Dendritic cell treated with granulocyte-macrophage colony-stimulating factor and Interleukin-4, amounts not matched to agents 40 ng/mL and 50 ng/mL, for 4 days (primary cell): ENCODE measurements at regions not wholly inside any gene's neighbourhood (a gene's known extent, or its start where the extent isn't known, plus 50 kb on each side); places are given as distances from the start of the nearest gene placed in this dataset.
"Not testable (repeated sequence)": the region's sequence is repeated elsewhere in the genome, so short reads cannot be mapped to it uniquely, and the experiment has no call there.

Source experiments
- H3K27ac Mint-ChIP-seq: one replicate; pipeline ENCODE4 v1.8.0; 2022; ENCODE audit warnings: mild to moderate bottlenecking, mixed read lengths
- H3K27me3 Mint-ChIP-seq: one replicate; pipeline ENCODE4 v1.8.0; 2022; ENCODE audit warnings: mild to moderate bottlenecking, mixed read lengths
- H3K36me3 Mint-ChIP-seq: one replicate; pipeline ENCODE4 v1.8.0; 2022; ENCODE audit warnings: low read depth, mixed read lengths
- H3K4me1 Mint-ChIP-seq: one replicate; pipeline ENCODE4 v1.8.0; 2022; ENCODE audit warnings: low read depth, mixed read lengths
- H3K4me3 Mint-ChIP-seq: one replicate; pipeline ENCODE4 v1.8.0; 2022; ENCODE audit warnings: mild to moderate bottlenecking, moderate library complexity, mixed read lengths
- H3K9me3 Mint-ChIP-seq: one replicate; pipeline ENCODE4 v1.8.0; 2022; ENCODE audit warnings: mixed read lengths
- intact Hi-C: fragments of 100-400 bp; cut with micrococcal nuclease; formaldehyde crosslinking; loops from one replicate; pipeline ENCODE4 v1.15.0; 2022

DNA sequence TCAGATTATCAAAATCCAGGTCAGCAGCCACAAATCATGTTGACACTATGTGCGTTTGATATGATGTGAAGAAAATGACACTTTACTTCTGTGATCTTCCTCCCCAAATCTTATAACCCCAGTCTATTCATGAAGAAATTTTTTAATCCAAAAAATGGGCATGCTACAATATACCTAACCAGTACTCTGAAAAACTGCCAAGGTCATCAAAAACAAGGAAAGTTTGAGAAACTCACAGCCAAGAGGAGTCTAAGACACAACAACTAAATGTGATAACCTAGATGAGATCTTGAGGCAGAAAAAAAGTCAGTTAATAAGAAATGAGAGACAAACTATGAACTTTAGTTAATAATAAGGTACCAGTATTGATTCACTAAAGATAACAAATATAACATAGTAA, 200.6 kb upstream of the IRAK1BP1 start:
- H3K36me3 Mint-ChIP-seq, result no peaks in the 10 kb centered on the region
- intact Hi-C loops, result no loop called here
- no peaks in the 10 kb centered on the region for H3K27me3 Mint-ChIP-seq
- no peak overlapping the region for H3K27ac Mint-ChIP-seq
- H3K4me1 Mint-ChIP-seq, result no peaks in the 10 kb centered on the region
- no peak overlapping the region for H3K4me3 Mint-ChIP-seq
- H3K9me3 Mint-ChIP-seq, result peaks cover 9% of the 10 kb centered on the region

DNA sequence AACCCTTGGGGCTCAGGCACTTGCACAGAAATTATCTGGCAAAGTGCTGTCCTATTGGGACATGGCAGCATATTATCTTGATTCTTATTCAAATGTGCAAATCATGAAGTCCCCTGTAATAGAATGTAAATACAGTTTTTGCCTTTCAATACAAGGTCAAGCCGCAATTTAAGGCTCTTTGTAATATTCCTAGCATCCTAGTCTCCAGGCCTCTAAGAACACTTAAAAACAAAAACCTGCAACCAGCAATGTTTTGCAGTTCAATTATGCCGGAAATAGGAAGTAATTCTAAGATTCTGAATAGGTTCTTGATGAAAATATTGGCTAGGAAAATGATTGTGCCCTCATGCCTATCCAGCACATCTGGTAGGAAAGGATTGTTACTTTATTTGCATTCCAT, 197.2 kb upstream of the IRAK1BP1 start:
- Mint-ChIP-seq H3K27ac (no peak overlapping the region), H3K4me1 (no peaks in the 10 kb centered on the region), H3K36me3 (no peaks in the 10 kb centered on the region), H3K9me3 (peaks cover 13% of the 10 kb centered on the region), H3K27me3 (no peaks in the 10 kb centered on the region), H3K4me3 (no peak overlapping the region)
- intact Hi-C loops, result no loop called here

DNA sequence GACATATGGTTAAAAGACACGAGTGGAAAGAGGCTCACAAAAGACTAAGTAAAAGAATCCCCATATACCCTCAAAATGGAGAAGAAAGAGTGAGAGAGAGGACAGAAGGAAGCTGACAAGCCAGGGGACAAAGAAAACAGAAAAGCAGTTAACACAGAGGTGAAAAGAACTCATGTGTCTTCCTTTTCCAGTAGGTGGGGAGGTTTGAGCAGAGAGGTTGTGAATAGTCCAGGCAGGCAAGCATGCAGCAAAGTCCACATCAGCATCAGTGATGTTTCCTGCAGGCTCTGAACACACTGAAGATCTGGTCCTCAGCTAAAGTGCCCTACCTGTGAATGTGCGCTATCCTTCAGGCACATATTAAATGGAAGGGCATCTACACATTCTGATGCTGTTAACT, 196.5 kb upstream of the IRAK1BP1 start:
- no peaks in the 10 kb centered on the region for H3K4me1 Mint-ChIP-seq
- H3K27me3 Mint-ChIP-seq, result no peaks in the 10 kb centered on the region
- no peaks in the 10 kb centered on the region for H3K36me3 Mint-ChIP-seq
- no peak overlapping the region for H3K27ac Mint-ChIP-seq
- peaks cover 15% of the 10 kb centered on the region for H3K9me3 Mint-ChIP-seq
- no peak overlapping the region for H3K4me3 Mint-ChIP-seq
- intact Hi-C loops, result no loop called here

DNA sequence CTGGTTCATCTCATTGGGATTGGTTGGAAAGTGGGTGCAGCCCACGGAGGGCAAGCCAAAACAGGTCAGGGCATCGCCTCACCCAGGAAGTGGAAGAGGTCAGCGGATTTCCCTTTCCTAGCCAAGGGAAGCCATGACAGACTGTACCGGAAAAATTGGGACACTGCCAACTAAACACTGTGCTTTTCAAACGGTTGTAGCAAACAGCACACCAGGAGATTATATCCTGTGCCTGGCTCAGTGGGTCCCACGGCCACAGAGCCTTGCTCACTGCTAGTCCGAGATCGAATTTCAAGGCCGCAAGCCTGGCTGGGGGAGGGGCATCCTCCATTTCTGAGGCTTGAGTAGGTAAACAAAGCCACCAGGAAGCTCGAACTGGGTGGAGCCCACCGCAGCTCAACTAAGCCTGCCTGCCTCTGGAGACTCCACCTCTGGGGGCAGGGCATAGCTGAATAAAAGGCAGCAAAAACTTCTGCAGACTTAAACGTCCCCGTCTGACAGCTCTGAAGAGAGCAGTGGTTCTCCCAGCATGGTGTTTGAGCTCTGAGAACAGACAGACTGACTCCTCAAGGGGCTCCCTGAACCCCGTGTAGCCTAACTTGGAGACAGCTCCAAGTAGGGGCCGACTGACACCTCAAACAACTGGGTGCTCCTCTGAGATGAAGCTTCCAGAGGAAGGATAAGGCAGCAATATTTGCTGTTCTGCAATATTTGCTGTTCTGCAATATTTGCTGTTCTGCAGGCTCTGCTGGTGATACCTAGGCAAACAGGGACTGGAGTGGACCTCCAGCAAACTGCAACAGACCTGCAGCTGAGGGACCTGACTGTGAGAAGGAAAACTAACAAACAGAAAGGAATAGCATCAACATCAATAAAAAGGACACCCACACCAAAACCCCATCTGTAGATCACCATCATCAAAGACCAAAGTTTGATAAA, 191.0 kb upstream of the IRAK1BP1 start:
- H3K4me3 Mint-ChIP-seq, H3K36me3 Mint-ChIP-seq, intact Hi-C loops, H3K4me1 Mint-ChIP-seq, H3K27me3 Mint-ChIP-seq, H3K27ac Mint-ChIP-seq: not testable (repeated sequence)
- H3K9me3 Mint-ChIP-seq, result peaks cover 54% of the 10 kb centered on the region

DNA sequence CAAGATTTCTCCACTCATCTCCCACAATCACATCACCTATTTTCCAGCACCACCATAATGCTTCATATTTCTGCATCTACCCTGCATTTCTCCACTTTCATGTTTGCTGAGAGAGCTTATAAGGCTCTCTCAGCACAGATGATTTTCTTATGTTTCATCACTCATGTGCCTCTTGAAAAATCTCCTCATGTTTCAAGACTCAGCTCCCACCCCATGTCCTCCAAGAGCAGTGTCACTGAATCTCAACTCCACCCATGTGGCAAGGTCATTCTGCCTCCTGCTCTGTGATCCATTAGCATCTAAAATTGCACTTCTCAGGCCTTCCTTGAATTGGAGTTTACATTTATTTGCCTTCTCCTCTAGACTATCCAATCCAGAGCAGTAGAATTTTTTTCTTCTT, 178.7 kb upstream of the IRAK1BP1 start:
- intact Hi-C loops, result no loop called here
- Mint-ChIP-seq H3K9me3 (no peaks in the 10 kb centered on the region), H3K4me3 (no peak overlapping the region), H3K27ac (no peak overlapping the region), H3K27me3 (no peaks in the 10 kb centered on the region), H3K4me1 (no peaks in the 10 kb centered on the region), H3K36me3 (no peaks in the 10 kb centered on the region)

DNA sequence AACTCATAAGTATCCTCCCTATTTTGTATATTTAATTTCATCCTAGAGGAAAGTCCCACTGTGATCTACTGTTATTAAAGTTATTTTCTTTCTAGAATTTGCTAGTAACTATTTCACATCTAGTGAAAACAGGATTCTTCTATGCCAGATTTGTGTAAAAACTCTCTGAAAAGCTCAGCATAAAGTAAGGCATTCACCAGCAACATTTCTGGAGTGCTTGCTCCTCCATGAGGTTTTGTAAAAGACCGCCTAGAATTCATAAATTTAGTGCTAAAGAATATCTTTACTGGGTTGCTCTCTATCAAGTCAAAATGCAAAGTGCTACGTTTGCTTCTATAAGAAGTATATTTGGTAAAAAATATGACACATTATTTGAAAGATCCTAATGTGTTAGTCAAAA, 173.5 kb upstream of the IRAK1BP1 start:
- H3K4me1 Mint-ChIP-seq, result no peaks in the 10 kb centered on the region
- H3K36me3 Mint-ChIP-seq, result no peaks in the 10 kb centered on the region
- no peak overlapping the region for H3K4me3 Mint-ChIP-seq
- intact Hi-C loops, result no loop called here
- H3K27ac Mint-ChIP-seq, result no peak overlapping the region
- peaks cover 30% of the 10 kb centered on the region for H3K9me3 Mint-ChIP-seq
- no peaks in the 10 kb centered on the region for H3K27me3 Mint-ChIP-seq

DNA sequence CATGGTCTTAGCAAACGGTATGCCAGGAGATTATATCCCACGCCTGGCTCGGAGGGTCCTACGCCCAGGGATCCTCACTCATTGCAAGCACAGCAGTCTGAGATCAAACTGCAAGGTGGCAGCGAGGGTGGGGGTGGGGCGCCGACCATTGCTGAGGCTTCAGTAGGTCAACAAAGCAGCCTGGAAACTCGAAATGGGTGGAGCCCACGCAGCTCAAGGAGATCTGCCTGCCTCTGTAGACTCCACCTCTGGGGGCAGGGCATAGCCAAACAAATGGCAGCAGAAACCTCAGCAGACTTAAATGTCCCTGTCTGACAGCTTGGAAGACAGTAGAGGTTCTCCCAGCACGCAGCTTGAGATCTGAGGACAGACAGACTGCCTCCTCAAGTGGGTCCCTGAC, 172.7 kb upstream of the IRAK1BP1 start:
- peaks cover 30% of the 10 kb centered on the region for H3K9me3 Mint-ChIP-seq
- H3K4me1 Mint-ChIP-seq, H3K27ac Mint-ChIP-seq, H3K4me3 Mint-ChIP-seq, intact Hi-C loops, H3K36me3 Mint-ChIP-seq, H3K27me3 Mint-ChIP-seq: not testable (repeated sequence)

DNA sequence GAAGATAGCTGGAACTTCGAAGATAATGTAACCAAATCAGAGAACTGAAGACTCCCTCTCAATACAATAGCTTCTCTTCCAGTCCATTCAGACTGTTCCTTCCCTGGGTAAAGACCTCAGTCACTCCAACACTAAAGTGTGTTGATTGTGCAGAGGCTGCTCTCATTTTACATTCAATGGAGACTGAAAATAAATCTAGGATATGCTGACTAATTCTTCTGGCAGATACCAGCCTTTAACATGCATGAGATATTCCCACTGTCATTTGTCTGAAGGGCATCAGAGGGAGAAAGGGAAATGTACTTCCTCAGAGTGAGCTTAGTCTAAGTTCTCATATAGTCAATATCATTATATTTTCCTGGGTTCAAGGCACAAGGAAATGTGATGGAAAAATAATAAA, 166.4 kb upstream of the IRAK1BP1 start:
- Mint-ChIP-seq H3K27ac (no peak overlapping the region), H3K36me3 (no peaks in the 10 kb centered on the region), H3K4me3 (no peak overlapping the region), H3K9me3 (peaks cover 12% of the 10 kb centered on the region), H3K27me3 (no peaks in the 10 kb centered on the region), H3K4me1 (no peaks in the 10 kb centered on the region)
- intact Hi-C loops, result no loop called here

DNA sequence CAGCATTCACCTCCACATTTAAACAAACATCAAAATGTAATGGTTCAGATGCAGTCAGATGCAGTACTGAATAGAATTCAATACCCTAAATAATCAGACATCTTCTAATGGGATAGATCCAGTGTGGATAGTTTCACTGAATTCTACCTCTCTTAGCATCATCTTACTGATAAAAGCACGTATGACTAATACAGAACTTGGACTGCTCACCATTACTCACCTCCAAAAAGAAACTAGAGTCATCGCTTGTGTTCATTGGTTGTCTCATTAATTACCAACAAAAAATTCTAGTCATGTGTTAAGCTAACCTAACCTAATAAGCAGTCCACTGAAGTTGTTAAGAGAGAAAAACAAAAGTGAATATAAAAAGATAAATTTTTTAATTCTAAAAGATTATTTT, 165.9 kb upstream of the IRAK1BP1 start:
- Mint-ChIP-seq H3K9me3 (peaks cover 12% of the 10 kb centered on the region), H3K4me3 (no peak overlapping the region), H3K27ac (no peak overlapping the region), H3K36me3 (no peaks in the 10 kb centered on the region), H3K27me3 (no peaks in the 10 kb centered on the region), H3K4me1 (no peaks in the 10 kb centered on the region)
- intact Hi-C loops, result no loop called here

DNA sequence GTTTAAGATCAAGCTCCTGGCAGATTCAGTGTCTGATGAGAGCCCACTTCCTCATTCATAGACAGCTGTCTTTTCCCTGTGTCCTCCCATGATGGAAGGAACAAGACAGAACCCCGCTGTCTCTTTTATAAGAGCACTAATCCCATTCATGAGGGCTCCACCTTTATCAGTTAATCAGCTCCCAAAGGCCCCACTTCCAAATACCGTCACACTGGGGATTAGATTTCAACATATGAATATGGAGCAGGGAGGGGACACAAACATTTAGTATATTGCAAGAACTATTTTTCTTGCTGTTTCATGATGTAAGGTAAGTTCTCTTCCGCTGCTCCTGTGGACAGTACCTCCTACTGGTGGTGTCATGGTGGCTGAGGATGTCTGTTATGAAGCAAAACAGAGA, 158.3 kb upstream of the IRAK1BP1 start:
- Mint-ChIP-seq H3K27ac (no peak overlapping the region), H3K36me3 (no peaks in the 10 kb centered on the region), H3K4me1 (no peaks in the 10 kb centered on the region), H3K9me3 (no peaks in the 10 kb centered on the region), H3K27me3 (no peaks in the 10 kb centered on the region), H3K4me3 (no peak overlapping the region)
- intact Hi-C loops, result no loop called here

DNA sequence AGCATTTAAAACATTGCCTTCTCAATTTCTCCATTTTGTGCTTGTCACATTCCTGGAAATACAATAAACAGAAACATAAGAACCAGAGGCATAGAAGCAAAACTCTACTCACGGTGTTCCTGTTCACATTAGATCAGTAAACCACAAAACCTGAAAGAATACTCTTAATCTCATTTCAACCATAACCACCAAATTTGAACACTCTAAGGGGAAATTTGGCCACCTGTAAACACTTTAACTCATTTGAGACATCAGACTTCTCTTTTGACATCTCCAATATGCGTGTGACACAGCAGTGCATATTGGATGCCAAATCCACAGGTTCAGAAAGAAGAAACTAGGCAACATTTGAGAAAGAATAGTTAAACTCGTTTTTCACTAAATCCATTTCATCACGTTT, 153.8 kb upstream of the IRAK1BP1 start:
- Mint-ChIP-seq H3K4me1 (no peaks in the 10 kb centered on the region), H3K27ac (no peak overlapping the region), H3K36me3 (no peaks in the 10 kb centered on the region), H3K9me3 (no peaks in the 10 kb centered on the region), H3K4me3 (no peak overlapping the region), H3K27me3 (no peaks in the 10 kb centered on the region)
- intact Hi-C loops, result no loop called here

DNA sequence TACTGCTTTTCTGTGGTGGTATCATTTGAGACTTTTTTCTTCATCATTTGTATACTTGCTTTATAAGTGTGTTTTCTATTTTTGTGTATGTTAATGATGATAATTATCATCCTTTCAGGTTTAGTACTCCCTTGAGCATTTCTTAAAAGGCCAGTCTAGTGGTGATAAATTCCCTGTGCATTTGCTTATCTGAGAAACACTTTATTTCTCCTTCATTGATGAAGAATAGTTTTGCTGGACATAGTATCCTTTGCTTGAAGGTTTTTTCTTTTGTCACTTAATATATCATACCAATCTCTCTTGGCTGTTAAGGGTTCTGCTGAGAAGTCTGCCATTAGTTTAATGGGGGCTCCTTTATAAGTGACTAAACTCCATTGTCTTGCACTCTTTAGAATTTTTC, 123.2 kb upstream of the IRAK1BP1 start:
- Mint-ChIP-seq H3K36me3 (no peaks in the 10 kb centered on the region), H3K4me1 (no peaks in the 10 kb centered on the region), H3K27ac (no peak overlapping the region), H3K9me3 (peaks cover 79% of the 10 kb centered on the region), H3K27me3 (no peaks in the 10 kb centered on the region), H3K4me3 (no peak overlapping the region)
- intact Hi-C loops, result no loop called here

DNA sequence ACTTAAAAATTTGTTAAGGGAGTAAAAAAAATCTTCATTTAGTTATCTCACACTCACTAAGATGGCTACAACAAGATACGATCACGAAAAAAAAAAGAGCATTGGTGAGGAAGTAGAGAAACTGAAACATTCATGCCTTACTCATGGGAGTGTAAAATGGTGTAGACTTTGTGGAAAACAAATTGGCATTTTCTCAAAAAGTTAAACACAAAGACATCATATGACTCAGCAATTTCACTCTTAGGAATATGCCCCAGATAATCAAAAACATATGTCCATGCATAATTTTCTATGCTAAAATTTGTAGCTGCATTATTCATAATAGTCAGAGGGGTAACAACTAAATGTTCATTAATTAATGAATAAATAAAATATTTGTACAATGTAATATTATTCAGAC, 120.9 kb upstream of the IRAK1BP1 start:
- H3K27ac Mint-ChIP-seq, result no peak overlapping the region
- no peak overlapping the region for H3K4me3 Mint-ChIP-seq

DNA sequence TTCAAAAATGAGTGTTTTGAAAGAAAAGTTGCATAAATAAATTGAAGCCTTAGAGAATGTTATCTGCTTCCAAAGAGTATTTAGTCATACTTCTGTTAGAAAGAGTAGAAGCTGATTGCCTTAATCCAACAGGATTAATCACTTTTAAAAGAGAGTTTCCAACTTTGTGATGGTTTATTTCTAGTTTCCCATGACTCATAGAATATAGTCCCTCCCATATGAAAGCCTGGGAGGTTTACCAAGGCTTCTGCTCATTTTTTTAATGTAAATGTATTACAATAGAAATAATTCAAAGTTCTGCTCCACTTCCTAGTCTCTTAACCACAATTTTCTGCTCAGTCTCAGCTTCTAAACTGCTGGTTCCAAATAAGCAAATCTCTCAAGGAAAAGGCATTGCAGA, 118.0 kb upstream of the IRAK1BP1 start:
- no peaks in the 10 kb centered on the region for H3K4me1 Mint-ChIP-seq
- H3K27me3 Mint-ChIP-seq, result no peaks in the 10 kb centered on the region
- intact Hi-C loops, result no loop called here
- H3K27ac Mint-ChIP-seq, result no peak overlapping the region
- H3K36me3 Mint-ChIP-seq, result no peaks in the 10 kb centered on the region
- H3K4me3 Mint-ChIP-seq, result no peak overlapping the region
- peaks cover 47% of the 10 kb centered on the region for H3K9me3 Mint-ChIP-seq

More for the DNA sequence above, 120.9 kb upstream of the IRAK1BP1 start:
- intact Hi-C loops, result no loop called here
- H3K4me1 Mint-ChIP-seq, result no peaks in the 10 kb centered on the region
- H3K27me3 Mint-ChIP-seq, result no peaks in the 10 kb centered on the region
- H3K9me3 Mint-ChIP-seq, result peaks cover 57% of the 10 kb centered on the region
- no peaks in the 10 kb centered on the region for H3K36me3 Mint-ChIP-seq

DNA sequence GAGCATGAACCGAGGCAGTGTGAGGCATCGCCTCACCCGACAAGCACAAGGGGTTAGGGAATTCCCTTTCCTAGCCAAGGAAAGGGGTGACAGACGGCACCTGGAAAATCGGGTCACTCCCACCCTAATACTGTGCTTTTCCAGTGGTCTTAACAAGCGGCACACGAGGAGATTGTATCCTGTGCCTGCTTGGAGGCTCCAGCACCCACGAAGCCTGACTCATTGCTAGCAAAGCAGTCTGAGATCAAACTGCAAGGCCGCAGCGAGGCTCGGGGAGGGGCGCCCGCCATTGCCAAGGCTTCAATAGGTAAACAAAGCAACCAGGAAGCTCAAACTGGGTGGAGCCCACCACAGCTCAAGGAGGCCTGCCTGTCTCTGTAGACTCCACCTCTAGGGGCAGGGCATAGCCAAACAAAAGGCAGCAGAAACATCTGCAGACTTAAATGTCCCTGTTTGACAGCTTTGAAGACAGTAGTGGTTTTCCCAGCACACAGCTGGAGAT, 109.0 kb upstream of the IRAK1BP1 start:
- H3K4me1 Mint-ChIP-seq, H3K4me3 Mint-ChIP-seq, H3K36me3 Mint-ChIP-seq, H3K27ac Mint-ChIP-seq, intact Hi-C loops, H3K27me3 Mint-ChIP-seq: not testable (repeated sequence)
- H3K9me3 Mint-ChIP-seq, result peaks cover 77% of the 10 kb centered on the region
